ENCODE measurements at regions not wholly inside any gene's neighbourhood (a gene's known extent, or its start where the extent isn't known, plus 50 kb on each side); places are given as distances from the start of the nearest gene placed in this dataset.

- TF ChIP-seq CTCF (IDR thresholded peaks at IDR 0.05) (no peak), POLR2AphosphoS5 (IDR thresholded peaks at IDR 0.05) (no peak), POLR2A (IDR thresholded peaks at IDR 0.05) (no peak)
Measured at GRCh38 chr12:85425349-85425612, 145.3 kb downstream of the ALX1 start.

Measured in suprapubic skin (tissue), 4 donors.